ENCODE measurements at regions not wholly inside any gene's neighbourhood (a gene's known extent, or its start where the extent isn't known, plus 50 kb on each side); places are given as distances from the start of the nearest gene placed in this dataset.
"Not testable (repeated sequence)": the region's sequence is repeated elsewhere in the genome, so short reads cannot be mapped to it uniquely, and the experiment has no call there.

GRCh38 chr4:101730291-101731117 lies 60.0 kb upstream of the BANK1 start:
- DNase-seq (ENCODE audit: low read depth), result peak; percentile 72

DNA sequence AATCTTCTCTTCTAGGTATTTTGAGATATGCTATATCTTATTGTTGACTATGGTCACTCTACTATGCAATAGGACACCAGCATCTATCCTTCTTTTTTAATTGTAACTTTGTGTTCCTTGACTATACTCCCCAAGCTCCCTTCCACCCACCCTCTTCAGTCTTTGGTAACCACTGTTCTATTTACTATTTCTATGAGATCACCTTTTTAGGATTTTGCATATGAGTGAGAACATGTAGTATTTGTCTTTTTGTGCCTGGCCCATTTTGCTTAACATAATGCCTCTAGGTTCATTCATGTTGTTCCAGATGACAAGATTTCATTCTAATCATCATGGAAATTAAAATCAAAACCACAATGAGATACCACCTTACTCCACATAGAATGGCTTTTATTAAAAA lies 63.3 kb upstream of the BANK1 start:
- DNase-seq (ENCODE audit: low read depth), result no peak

- DNase-seq (ENCODE audit: low read depth), result no peak
Observed at GRCh38 chr4:101724093-101724492, 66.4 kb upstream of the BANK1 start.

DNA sequence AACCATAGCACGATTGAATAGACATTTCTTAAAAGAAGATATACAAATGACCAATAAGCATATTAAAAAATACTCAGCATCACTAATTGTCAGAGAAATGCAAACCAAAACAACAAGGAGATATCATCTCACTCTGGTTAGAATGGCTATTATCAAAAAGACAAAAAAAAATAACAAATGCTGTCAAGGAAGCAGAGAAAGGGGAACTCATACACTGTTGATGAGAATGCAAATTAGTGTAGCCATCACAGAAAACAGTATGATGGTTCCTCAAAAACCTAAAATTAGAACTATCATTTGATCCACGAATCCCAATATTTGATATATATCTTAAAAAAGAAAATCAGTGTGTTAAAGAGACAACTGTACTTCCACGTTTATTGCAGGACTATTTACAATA lies 71.7 kb upstream of the BANK1 start:
- no peak for DNase-seq (ENCODE audit: low read depth)

- peak; percentile 53 for DNase-seq (ENCODE audit: low read depth)
Observed at GRCh38 chr4:101711590-101712260, 78.8 kb upstream of the BANK1 start.

- no peak for DNase-seq (ENCODE audit: low read depth)
Observed at GRCh38 chr4:101710806-101711205, 79.7 kb upstream of the BANK1 start.

DNA sequence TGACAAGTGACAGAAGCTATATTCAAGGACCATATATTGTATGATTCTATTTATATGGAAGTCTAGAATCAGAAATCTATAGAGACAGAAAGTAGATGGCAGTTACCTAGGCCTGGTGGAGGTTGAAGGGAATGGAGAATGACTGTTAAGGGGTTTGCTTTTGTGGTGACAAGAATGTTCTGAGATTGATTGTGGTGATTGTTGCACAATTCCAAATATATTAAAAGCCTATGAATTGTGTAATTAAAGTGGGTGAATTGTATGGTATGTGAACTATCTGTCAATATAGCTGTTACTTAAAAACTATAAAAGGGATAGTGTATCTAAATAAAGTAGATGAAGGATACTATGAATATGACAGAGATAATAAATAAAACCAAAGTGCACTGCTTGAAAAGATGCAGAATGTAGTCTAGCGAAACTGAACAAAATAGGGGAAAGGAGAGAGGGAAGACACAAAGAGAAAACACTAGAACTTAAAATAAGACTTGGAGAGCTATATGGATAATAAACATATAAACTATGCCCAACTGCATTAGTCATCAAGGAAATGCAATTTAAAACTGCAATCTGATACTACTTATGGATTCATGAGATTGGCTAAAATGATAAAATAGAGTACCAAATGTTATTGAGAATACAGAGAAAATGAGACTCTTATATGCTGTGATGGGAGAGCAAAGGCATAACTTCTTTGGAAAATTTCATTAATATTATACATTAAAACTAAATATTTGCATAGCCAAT lies 82.1 kb upstream of the BANK1 start:
- DNase-seq (ENCODE audit: low read depth), result no peak

DNA sequence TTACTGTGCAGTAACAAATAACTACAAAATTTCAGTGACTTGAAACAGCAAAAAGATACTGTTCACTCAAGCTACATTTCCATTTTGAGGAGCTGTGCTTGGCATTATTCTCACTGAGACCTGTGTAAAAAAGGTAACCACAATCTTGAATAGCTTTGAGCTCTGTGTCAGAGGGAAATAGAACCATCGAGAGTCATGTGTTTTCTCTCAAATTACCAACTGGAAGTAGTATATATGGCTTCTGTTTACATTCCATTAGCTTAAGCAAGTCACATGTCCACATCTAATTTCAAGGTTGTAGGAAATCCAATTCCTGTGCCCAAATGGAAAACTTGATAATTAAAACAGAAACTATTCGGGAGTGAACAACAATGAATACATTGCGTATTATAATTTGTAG lies 82.9 kb upstream of the BANK1 start:
- DNase-seq (ENCODE audit: low read depth), result no peak

GRCh38 chr4:101706535-101707057 lies 83.9 kb upstream of the BANK1 start:
- DNase-seq (ENCODE audit: low read depth), result no peak

DNA sequence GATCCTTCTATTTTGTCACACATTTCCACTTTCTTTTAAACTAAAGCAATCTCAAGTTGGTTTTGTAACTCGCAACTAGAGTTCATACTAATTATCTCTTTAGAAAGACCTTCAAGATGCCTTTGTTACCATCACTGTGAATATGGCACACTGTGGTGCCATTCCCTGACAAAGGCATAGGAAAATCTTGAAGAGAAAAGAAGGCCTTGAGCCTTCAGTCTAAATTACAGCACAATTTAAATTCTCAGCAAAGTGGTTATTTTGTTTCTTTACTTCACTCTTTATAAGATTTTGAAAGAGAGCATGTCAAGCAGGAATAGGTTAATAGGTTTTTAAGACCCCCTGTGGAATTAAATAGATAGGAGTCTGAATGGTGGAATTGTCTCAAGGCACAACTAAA lies 89.0 kb upstream of the BANK1 start:
- DNase-seq (ENCODE audit: low read depth), result no peak

DNA sequence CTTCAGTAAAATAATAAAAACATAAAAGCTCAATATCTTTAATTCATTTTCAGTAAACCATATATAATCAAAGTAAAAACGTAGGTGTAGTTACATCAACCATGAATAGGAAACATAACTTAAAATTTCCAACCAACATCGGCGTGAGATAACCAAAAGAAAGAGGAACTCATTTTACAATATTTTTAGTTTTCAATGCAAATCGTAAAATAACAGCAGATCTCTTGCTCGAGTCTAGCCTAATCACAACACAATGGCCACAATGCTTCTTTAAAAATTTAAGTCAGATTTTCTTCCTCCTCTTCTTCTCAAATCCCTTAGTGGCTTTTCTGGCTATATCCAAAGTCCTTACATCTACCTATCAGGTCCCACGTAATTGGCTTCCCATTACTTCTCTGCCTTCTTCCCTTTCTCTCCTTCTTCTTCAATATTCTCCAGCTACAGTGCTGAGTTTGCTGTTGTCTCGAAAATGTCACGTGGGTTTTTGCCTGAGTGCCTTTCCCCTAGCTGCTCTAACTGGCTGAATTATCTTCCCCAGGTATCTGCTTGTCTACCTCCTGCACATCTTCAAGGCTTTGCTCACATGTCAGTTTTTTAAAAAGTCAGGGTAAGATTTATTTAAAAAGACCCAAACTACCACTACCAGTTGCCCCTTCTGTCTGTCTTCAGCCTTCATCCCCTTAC lies 90.9 kb upstream of the BANK1 start:
- no peak for DNase-seq (ENCODE audit: low read depth)

- no peak for DNase-seq (ENCODE audit: low read depth)
Observed at GRCh38 chr4:101697266-101697665, 93.3 kb upstream of the BANK1 start.

DNA sequence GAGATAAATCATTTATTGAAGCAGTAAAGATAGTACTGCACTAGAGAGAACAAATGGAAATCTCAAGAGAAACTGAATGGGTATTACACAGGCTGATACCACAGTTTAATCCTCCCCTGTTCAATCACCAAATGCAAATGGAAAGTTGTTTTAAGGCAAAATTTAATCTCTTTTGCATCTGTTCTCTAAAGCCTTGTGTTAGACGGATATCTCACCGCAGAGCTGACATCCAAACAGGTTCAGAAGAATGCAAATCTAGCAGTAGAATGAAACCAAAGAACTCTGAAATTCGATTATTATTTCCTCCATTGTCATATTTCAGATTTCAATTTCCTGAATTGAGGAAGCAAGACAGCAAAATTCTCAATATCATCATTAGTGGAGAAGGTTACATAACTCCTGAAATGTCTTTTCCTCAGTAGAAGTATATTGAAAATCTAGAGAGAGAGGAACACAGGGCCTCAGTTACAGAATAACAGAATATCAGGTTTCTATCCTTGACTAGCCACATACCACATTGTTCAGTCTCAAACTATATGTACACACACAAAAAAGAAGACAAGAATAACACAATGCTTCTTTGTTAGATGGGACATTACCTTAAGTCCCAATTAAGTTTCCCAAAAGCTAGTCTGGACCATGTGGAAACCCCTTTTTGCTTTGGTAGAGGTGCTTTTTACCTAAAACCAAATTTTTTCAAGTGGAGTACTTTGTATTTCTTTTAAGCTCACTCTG lies 94.1 kb upstream of the BANK1 start:
- DNase-seq (ENCODE audit: low read depth), result no peak

DNA sequence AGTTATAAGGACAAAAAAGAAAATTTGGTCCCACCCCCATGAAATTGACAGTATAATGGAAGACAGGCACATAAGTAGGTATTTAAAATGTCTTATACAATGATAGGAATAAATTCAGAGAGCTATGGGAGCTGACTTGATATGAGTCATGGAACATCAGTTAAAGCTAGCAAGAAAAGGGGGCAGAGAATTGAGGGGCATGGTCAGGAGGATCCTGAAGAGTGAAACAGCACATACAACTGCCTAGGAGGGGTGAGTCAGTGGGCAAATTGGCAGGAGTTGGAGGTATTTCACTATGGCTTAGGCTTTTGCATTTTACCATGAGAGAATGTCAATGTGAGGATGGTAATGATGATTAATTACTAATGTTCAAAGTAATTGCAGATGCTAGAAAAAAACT lies 95.4 kb upstream of the BANK1 start:
- DNase-seq (ENCODE audit: low read depth), result no peak

DNA sequence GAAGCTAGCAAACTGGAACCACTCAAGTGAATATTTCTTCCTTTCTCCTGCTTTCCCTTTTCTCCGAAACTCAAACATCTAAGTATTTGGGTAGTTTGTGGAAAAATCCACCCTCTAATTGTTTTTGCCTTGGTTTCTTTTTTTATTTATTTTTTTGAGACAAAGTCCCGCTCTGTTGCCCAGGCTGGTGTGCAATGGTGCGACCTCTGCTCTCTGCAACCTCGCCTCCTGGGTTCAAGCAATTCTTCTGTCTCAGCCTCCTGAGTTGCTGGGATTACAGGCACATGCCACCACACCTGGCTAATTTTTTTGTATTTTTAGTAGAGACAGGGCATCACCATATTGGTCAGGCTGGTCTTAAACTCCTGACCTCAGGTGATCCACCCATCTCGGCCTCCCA lies 96.1 kb upstream of the BANK1 start:
- not testable (repeated sequence) for DNase-seq (ENCODE audit: low read depth)

- DNase-seq (ENCODE audit: low read depth), result no peak
Observed at GRCh38 chr4:101693842-101694398, 96.6 kb upstream of the BANK1 start.

DNA sequence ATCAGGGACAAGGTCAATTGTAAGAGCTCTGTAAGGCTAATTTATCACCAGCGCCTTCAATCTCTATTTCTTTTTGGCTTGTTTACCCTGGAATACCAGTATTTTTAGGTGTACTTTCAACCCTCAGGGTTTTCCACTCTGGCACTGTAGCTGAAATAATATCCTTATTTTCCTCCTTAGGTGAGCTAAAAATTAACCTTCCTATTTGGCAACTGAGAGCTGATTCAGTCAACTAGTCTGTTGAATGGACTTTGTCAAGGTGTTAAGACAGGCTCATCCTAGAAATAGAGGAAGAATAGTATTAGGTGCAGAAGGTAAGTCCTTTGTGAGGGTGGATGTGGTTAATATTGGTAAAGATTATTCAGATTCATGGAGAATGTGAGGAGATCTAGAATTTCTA lies 101.3 kb upstream of the BANK1 start:
- no peak for DNase-seq (ENCODE audit: low read depth)

DNA sequence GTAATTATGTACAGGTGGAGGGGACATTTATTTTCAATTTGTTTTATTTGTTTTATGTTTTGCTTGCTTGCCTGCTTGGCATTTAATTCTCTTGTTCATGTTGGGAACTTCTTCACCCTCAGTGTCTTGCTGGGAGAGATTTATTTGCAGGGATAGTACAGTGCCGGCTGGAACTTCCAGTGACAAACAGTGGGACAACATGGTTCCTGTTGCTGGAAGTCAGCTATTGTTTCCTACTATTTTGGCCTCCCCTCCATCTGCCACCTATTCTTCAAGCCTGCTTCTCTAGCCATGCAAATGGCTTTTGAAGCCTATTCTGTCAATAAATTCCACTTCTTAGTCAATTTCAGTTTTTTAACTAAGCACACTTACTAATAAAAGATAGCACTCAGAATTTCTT lies 105.4 kb upstream of the BANK1 start:
- no peak for DNase-seq (ENCODE audit: low read depth)

DNA sequence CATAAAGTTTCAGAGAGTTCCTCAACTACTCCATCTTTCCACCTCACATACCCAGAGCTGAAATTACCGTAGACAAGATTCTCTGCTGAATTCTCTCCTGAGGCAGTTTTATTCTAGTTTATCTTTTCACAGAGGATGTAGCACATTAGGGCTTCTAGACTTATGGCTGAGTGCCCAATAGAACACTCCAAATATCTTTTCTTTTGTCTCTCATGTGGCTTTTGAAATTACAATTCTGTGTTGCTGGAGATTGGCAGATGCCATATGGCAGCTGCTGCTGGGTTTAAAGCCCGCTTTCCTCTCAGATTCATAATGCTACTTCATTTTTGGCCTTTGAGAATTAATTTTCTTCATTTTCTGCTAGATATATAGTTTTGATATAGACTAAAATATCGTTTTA lies 107.6 kb upstream of the BANK1 start:
- peak; percentile 68 for DNase-seq (ENCODE audit: low read depth)

DNA sequence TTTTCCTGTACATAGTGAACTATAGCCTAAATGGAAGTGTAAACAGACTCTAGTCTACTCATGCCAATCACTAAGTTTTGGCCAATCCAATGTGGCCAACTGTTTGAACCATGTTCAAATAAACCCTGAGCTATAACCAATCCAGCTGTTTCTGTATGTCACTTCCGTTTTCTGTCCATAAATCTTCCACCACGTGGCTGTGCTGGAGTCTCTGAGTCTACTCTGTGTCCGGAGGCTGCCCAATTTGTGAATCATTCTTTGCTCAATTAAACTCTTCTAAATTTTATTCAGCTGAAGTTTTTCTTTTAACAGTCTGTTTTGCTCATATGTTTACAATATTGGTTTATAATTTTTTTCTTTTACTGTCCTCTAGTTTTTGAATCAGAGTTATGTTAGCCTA lies 112.3 kb upstream of the BANK1 start:
- peak; percentile 57 for DNase-seq (ENCODE audit: low read depth)

Measured in myocyte (in vitro differentiated cells).